ENCODE measurements at regions not wholly inside any gene's neighbourhood (a gene's known extent, or its start where the extent isn't known, plus 50 kb on each side); places are given as distances from the start of the nearest gene placed in this dataset.
"Not testable (repeated sequence)": the region's sequence is repeated elsewhere in the genome, so short reads cannot be mapped to it uniquely, and the experiment has no call there.

DNA sequence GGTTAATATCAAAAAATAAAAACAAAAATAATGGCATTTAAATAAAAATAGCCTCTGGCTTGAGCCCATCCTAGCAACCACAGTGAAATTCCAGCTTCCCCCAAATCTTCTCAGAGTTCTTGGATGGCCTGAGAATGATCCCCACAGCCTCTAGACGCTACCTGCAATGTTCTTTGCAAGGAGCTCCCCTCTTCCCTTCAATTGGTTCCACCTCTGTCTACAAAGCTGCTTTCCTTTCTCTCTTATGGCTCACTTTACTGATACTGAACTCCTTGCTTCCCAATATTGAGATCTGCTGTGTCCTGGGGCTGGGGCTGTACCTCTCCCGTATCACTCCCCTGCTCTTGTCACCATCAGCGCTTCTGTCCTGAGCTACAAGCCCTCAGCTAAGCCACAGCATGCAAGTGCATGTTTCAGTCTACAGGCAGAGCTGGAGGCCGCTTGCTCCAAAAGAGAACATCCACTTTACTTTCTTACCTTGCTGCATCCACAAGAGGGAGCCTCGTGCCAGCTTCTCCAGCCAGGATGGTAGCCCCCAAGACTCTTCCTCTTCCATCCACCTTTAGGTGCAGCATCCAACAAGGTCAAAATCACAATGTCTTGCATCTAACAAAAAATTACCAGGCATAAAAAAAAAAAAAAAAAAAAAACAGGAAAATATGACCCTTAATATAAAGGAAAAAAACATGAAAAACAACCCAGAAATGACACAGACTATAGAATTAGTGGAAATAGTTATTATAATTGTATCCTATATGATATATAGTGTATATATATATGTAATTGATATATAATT lies 57.4 kb upstream of the PRSS3 start:
- no peak for TF ChIP-seq POLR2A (IDR thresholded peaks at IDR 0.05; ENCODE audit: low read depth, low read length)
- DNase-seq (ENCODE audit: insufficient read length, low spot score) = no peak
- peak; percentile 57 for FAIRE-seq

DNA sequence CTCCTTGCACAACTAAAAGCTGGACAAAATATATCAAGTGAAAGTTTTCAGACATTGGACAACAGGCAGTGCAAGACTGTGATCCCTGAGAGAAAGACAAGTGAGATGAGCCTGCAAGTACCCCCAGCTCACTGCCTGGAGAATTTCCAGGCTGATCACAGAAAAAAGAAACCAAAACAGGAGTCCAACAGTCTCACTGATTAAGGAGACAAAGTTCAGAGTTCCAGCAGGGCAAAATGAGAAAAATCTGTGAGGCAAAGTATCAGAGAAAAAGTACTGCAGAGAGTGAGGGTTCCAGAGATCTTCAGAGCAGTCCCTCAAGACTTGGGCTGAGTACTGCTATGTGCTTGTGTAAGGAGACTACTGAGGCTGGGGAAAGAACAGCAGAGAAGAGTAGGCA lies 56.0 kb upstream of the PRSS3 start:
- FAIRE-seq (no peak), DNase-seq (ENCODE audit: insufficient read length, low spot score) (no peak)
- TF ChIP-seq POLR2A (IDR thresholded peaks at IDR 0.05; ENCODE audit: low read depth, low read length) = no peak

DNA sequence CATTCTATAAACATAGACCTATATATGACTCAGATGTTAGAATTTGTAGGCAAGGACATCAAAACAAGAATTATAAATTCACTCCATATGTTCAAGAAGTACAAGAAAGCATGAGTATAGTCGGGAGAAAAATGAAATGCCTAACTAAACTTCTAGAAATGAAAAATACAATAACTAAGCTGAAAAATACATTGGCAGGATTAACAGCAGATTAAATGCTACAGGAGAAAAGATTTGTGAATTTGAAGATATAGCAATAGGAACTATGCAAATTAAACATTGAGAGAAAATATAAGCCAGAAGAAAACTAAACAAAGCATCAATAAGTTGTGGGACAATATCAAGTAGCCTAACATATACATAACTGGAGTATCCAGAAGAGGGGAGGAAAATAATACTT lies 55.3 kb upstream of the PRSS3 start:
- no peak for TF ChIP-seq POLR2A (IDR thresholded peaks at IDR 0.05; ENCODE audit: low read depth, low read length)
- no peak for FAIRE-seq
- DNase-seq (ENCODE audit: insufficient read length, low spot score) = no peak

DNA sequence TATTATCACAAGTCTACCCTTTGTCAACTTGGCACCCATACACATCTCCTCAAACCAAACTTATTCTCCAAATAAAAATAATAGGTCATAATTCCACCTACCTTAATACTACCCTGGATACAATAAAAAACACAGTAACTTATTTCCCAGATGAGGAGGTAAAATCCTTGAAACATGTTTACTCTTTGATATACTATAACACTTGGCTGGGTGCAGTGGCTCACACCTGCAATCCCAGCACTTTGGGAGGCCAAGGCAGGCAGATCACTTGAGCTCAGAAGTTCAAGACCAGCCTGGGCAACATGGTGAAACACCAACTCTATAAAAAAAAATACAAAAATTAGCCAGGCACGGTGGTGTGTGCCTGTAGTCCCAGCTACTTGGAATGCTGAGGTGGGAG lies 54.4 kb upstream of the PRSS3 start:
- not testable (repeated sequence) for DNase-seq (ENCODE audit: insufficient read length, low spot score); FAIRE-seq

DNA sequence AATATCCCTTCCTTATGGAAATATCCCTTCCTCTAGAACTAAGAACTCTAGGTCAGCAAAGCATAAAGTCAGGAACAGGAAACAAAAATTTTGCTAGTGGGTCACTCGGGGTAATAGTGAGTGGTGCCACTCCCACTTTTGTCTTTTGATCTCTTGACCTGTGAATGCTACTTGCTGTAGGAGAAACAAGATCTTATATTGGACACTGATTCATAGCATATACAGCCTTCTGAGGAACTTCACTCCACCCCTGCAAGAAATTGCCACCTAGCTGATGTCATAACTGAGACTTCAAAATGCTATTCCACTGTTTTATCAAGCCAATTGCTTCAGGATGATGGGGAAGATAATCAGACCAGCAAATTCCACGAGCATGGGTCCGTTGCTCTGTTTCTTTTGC lies 53.3 kb upstream of the PRSS3 start:
- FAIRE-seq (no peak), DNase-seq (ENCODE audit: insufficient read length, low spot score) (no peak)
- TF ChIP-seq POLR2A (IDR thresholded peaks at IDR 0.05; ENCODE audit: low read depth, low read length) = no peak

DNA sequence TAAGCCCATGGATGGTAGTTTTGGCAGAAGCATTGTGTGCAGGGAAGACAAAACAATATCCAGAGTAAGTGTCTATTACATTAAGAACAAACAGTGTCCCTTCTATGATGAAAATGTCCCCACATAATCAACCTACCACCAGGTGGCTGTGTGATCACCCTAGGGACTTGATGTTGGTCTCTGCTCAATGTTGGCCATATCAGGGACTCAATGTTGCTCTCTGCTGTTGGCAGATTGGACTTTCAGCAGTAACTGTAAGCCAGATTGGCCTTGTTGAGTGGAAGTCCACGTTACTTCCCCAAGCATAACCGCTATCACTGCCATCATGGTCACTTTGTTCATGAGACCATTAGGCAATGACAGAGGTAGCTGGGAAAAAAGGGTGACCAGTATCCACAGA lies 52.8 kb upstream of the PRSS3 start:
- no peak for FAIRE-seq
- TF ChIP-seq POLR2A (IDR thresholded peaks at IDR 0.05; ENCODE audit: low read depth, low read length) = no peak
- DNase-seq (ENCODE audit: insufficient read length, low spot score) = no peak

Measured in H54 (cell line).